Activated CD8-positive, alpha-beta memory T cell treated with anti-CD3 and anti-CD28 coated beads, Interleukin-2, amount 50 U/mL, for 1 hour (primary cell): ENCODE measurements at regions not wholly inside any gene's neighbourhood (a gene's known extent, or its start where the extent isn't known, plus 50 kb on each side); places are given as distances from the start of the nearest gene placed in this dataset.

Experiments used
- DNase-seq: peaks from one replicate; pipeline ENCODE4 v3.0.0-alpha.2; 2020; ENCODE audit errors: extremely low read depth

GRCh38 chr2:196315388-196316049 is 144.1 kb upstream of the STK17B start:
- DNase-seq, result no peak

- no peak for DNase-seq
These were observed 144.7 kb upstream of the STK17B start for GRCh38 chr2:196316050-196316430.

- no peak for DNase-seq
These were observed 147.4 kb upstream of the STK17B start for GRCh38 chr2:196318517-196319377.

GRCh38 chr2:196322973-196323810 is 151.8 kb upstream of the STK17B start:
- no peak for DNase-seq

GRCh38 chr2:196324211-196324610 is 152.8 kb upstream of the STK17B start:
- DNase-seq, result no peak

GRCh38 chr2:196328088-196328680 is 156.8 kb upstream of the STK17B start:
- DNase-seq, result no peak

GRCh38 chr2:196329959-196330358 is 158.6 kb upstream of the STK17B start:
- DNase-seq, result no peak

- no peak for DNase-seq
These were observed 159.3 kb upstream of the STK17B start for GRCh38 chr2:196330645-196331044.

GRCh38 chr2:196331143-196331542 is 159.8 kb upstream of the STK17B start:
- no peak for DNase-seq

GRCh38 chr2:196331851-196332250 is 160.5 kb upstream of the STK17B start:
- DNase-seq, result no peak

GRCh38 chr2:196333397-196333796 is 162.0 kb upstream of the STK17B start:
- DNase-seq, result no peak

- DNase-seq, result no peak
These were observed 163.3 kb upstream of the STK17B start for GRCh38 chr2:196334710-196335109.

- DNase-seq, result no peak
These were observed 163.8 kb upstream of the STK17B start for GRCh38 chr2:196335221-196335634.

- DNase-seq, result no peak
These were observed 164.8 kb upstream of the STK17B start for GRCh38 chr2:196336207-196336606.

GRCh38 chr2:196336715-196337114 is 165.3 kb upstream of the STK17B start:
- DNase-seq, result no peak

GRCh38 chr2:196337208-196337953 is 166.0 kb upstream of the STK17B start:
- no peak for DNase-seq

- DNase-seq, result no peak
These were observed 167.1 kb upstream of the STK17B start for GRCh38 chr2:196338440-196338839.

- DNase-seq, result no peak
These were observed 170.0 kb upstream of the STK17B start for GRCh38 chr2:196341277-196341841.

- no peak for DNase-seq
These were observed 173.0 kb upstream of the STK17B start for GRCh38 chr2:196344397-196344796.

GRCh38 chr2:196353717-196354116 is 182.3 kb upstream of the STK17B start:
- no peak for DNase-seq

- no peak for DNase-seq
These were observed 182.8 kb upstream of the STK17B start for GRCh38 chr2:196354186-196354585.
